ENCODE measurements at regions not wholly inside any gene's neighbourhood (a gene's known extent, or its start where the extent isn't known, plus 50 kb on each side); places are given as distances from the start of the nearest gene placed in this dataset.
"Not testable (repeated sequence)": the region's sequence is repeated elsewhere in the genome, so short reads cannot be mapped to it uniquely, and the experiment has no call there.

DNA sequence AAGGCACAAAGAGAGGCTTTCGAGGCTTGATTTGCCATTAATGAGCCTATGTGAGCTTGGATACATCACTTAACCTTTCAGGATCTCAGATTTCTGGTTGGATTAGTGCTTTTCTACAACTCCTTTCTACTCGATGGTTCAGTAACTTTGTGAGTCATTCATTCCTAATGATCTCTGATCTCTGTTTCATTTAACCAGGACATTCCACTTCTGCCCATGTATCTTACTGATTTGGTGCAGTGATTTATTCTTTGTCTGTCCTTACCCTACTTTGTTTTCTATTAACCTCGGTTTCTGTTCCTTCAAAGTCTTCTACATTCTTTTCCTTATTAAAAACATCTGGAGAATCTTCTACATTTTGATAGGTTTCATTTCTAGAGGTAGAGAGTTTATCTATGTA lies 94.6 kb upstream of the ZBTB18 start:
- TF ChIP-seq, protein P1, sequence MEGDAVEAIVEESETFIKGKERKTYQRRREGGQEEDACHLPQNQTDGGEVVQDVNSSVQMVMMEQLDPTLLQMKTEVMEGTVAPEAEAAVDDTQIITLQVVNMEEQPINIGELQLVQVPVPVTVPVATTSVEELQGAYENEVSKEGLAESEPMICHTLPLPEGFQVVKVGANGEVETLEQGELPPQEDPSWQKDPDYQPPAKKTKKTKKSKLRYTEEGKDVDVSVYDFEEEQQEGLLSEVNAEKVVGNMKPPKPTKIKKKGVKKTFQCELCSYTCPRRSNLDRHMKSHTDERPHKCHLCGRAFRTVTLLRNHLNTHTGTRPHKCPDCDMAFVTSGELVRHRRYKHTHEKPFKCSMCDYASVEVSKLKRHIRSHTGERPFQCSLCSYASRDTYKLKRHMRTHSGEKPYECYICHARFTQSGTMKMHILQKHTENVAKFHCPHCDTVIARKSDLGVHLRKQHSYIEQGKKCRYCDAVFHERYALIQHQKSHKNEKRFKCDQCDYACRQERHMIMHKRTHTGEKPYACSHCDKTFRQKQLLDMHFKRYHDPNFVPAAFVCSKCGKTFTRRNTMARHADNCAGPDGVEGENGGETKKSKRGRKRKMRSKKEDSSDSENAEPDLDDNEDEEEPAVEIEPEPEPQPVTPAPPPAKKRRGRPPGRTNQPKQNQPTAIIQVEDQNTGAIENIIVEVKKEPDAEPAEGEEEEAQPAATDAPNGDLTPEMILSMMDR (IDR thresholded peaks at IDR 0.05) = no peak
- H3K4me3 ChIP-seq = no peak overlapping the region
- H3K9me3 ChIP-seq = no peaks in the 10 kb centered on the region
- intact Hi-C loops (cut with DNase I; ENCODE audit: low total_unique reads) = no loop called here
- no peaks in the 10 kb centered on the region for H3K4me1 ChIP-seq
- peaks cover 0 to 5% of the 10 kb centered on the region in 2 donors for H3K27me3 ChIP-seq
- no peak for DNase-seq
- H3K36me3 ChIP-seq = no peaks in the 10 kb centered on the region
- no peak overlapping the region for H3K27ac ChIP-seq

- H3K27me3 ChIP-seq; H3K4me3 ChIP-seq; DNase-seq; H3K36me3 ChIP-seq; H3K27ac ChIP-seq; H3K9me3 ChIP-seq; intact Hi-C loops (cut with DNase I; ENCODE audit: low total_unique reads); H3K4me1 ChIP-seq: not testable (repeated sequence)
Measured at GRCh38 chr1:243951207-243951606, 99.9 kb upstream of the ZBTB18 start.

DNA sequence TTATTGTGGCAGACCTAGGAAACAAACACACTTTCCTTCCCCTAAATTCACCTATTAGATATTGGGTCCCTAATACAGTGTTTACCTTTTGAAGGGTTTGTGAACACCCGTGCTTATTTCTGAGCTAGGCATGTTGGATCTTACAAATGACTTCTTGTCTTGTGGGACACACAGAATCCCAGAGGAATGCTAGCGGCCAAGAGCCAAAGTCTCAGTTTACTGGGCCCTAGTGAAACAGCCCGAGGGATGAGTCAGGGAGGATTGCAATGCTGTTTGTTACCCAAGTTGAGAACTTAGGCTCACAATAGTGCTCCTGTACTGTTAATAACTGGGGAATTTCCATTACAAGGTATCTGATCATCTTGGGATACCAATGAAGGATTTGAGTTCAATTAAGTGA lies 100.1 kb upstream of the AKT3 start:
- Histone ChIP-seq H3K4me1 (no peaks in the 10 kb centered on the region), H3K27ac (no peak overlapping the region), H3K9me3 (no peaks in the 10 kb centered on the region), H3K36me3 (no peaks in the 10 kb centered on the region), H3K27me3 (no peaks in the 10 kb centered on the region), H3K4me3 (no peak overlapping the region)
- TF ChIP-seq, protein P1 (IDR thresholded peaks at IDR 0.05) = no peak
- no peak for DNase-seq
- intact Hi-C loops (cut with DNase I; ENCODE audit: low total_unique reads) = no loop called here

DNA sequence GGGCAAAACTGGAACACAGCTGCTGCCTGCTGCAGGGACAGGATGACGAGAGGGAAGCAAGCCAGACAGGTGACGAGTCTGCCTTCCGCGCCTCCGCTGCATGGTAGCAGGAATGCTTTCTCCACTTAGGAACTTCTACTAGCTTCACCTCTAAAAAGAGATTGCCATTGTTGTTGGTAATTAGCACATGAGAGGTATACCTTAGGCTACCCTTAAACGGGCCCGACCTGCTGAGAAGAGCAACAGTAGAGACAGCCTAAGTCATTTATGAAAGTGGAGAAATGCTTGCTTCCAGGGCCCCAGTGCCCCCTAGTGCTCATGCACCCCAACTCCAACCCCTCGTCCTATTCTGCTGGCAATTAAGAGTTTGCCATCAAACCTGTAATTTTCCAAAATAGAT lies 96.9 kb upstream of the AKT3 start:
- no peak overlapping the region for H3K4me3 ChIP-seq
- TF ChIP-seq, protein P1 (IDR thresholded peaks at IDR 0.05) = peak; percentile 15 to 28
- no peak overlapping the region for H3K27ac ChIP-seq
- H3K27me3 ChIP-seq = no peaks in the 10 kb centered on the region
- H3K4me1 ChIP-seq = no peaks in the 10 kb centered on the region
- no peaks in the 10 kb centered on the region for H3K9me3 ChIP-seq
- DNase-seq = no peak
- H3K36me3 ChIP-seq = no peaks in the 10 kb centered on the region
- intact Hi-C loops (cut with DNase I; ENCODE audit: low total_unique reads) = no loop called here

DNA sequence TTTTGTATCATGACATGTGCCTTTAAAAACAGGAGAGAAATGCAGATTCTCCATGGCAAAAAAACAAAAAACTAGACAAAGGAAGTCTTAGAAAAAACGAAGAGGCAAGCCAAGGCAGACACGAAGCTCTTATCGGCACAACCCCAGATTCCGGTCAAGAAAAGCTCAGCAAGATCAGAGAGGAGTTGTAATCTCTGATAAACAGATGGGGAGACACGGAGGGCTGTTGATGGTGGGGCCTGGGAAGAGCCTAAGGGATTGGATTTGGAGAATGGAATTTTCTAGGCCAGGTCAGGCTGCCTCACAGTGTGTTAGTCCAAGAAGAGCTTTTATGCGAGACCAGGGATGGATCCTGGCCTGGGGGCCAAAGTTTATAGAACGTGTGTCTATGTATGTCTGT lies 96.2 kb upstream of the AKT3 start:
- Histone ChIP-seq H3K27me3 (no peaks in the 10 kb centered on the region), H3K36me3 (no peaks in the 10 kb centered on the region), H3K4me1 (no peaks in the 10 kb centered on the region), H3K9me3 (no peaks in the 10 kb centered on the region), H3K27ac (no peak overlapping the region), H3K4me3 (no peak overlapping the region)
- no peak for DNase-seq
- TF ChIP-seq, protein P1 (IDR thresholded peaks at IDR 0.05) = no peak
- intact Hi-C loops (cut with DNase I; ENCODE audit: low total_unique reads) = no loop called here

- H3K4me3 ChIP-seq = no peak overlapping the region
- no peaks in the 10 kb centered on the region for H3K9me3 ChIP-seq
- TF ChIP-seq, protein P1 (IDR thresholded peaks at IDR 0.05) = no peak
- no peak overlapping the region for H3K27ac ChIP-seq
- no peaks in the 10 kb centered on the region for H3K4me1 ChIP-seq
- no peaks in the 10 kb centered on the region for H3K36me3 ChIP-seq
- intact Hi-C loops (cut with DNase I; ENCODE audit: low total_unique reads) = no loop called here
- peaks cover 0 to 2% of the 10 kb centered on the region in 2 donors for H3K27me3 ChIP-seq
- no peak for DNase-seq
Measured at GRCh38 chr1:243945727-243946126, 95.7 kb upstream of the AKT3 start.

Measured in tibial artery (tissue), 4 donors.